GM18519 (cell line): ENCODE measurements at regions not wholly inside any gene's neighbourhood (a gene's known extent, or its start where the extent isn't known, plus 50 kb on each side); places are given as distances from the start of the nearest gene placed in this dataset.
"Not testable (repeated sequence)": the region's sequence is repeated elsewhere in the genome, so short reads cannot be mapped to it uniquely, and the experiment has no call there.

ENCODE experiments used
- ATAC-seq: cut with Tn5 transposase; IDR thresholded peaks from one replicate; pipeline ENCODE4 v1.9.1; 2021; ENCODE audit warnings: mild to moderate bottlenecking, moderate library complexity; ENCODE audit not compliant: unreplicated experiment, low FRiP score

GRCh38 chr13:109265438-109265742 lies 521.0 kb downstream of the IRS2 start:
- not testable (repeated sequence) for ATAC-seq

- ATAC-seq, result not testable (repeated sequence)
Measured at GRCh38 chr13:109264603-109265437, 521.6 kb downstream of the IRS2 start.

DNA sequence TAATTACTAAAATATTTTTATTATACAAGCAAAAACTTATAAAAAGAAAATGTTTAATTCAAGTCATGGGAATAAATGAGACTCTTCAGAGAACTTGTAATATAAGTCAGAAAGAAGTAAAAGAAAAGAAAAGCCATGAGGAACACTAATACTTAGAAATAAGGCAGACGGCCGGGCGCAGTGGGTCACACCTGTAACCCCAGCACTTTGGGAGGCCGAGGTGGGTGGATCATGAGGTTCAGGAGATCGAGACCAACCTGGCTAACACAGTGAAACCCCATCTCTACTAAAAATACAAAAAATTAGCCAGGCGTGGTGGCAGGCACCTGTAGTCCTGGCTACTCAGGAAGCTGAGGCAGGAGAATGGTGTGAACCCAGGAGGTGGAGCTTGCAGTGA lies 528.6 kb downstream of the IRS2 start:
- not testable (repeated sequence) for ATAC-seq
